Testis (tissue), 2 donors: ENCODE measurements at regions not wholly inside any gene's neighbourhood (a gene's known extent, or its start where the extent isn't known, plus 50 kb on each side); places are given as distances from the start of the nearest gene placed in this dataset.

Experiments
- DNase-seq: peaks from one replicate; pipeline ENCODE4 v3.0.0-alpha.2; 2019
- H3K27ac ChIP-seq, 2 donors: fragments of 200-600 bp; sonication (generic); one replicate each; pipeline ENCODE4 v1.5.1; 2019
- H3K27me3 ChIP-seq: fragments of 200-600 bp; sonication (generic); one replicate; pipeline ENCODE4 v1.5.1; 2019
- H3K36me3 ChIP-seq: fragments of 200-600 bp; sonication (generic); one replicate; pipeline ENCODE4 v1.5.1; 2017; ENCODE audit warnings: low read depth; ENCODE audit errors: missing control alignments
- H3K4me1 ChIP-seq: fragments of 200-600 bp; sonication (generic); one replicate; pipeline ENCODE4 v1.5.1; 2019
- H3K4me3 ChIP-seq, 2 donors: fragments of 200-600 bp; sonication (generic); one replicate each; pipeline ENCODE4 v1.5.1; 2017 to 2019
- H3K9me3 ChIP-seq: fragments of 200-600 bp; sonication (generic); one replicate; pipeline ENCODE4 v1.5.1; 2017
- CTCF ChIP-seq, 3 experiments: fragments of 450-650 bp in 2 of 3; fragments of 200-600 bp in 1 of 3; sonication (generic) in 1 of 3; IDR thresholded peaks; one replicate each; pipeline ENCODE4 v1.5.1; 2016 to 2019; ENCODE audit warnings: antibody characterized with exemption in 3 of 3, mild to moderate bottlenecking in 2 of 3, moderate library complexity in 1 of 3
- POLR2A ChIP-seq: fragments of 450-650 bp; IDR thresholded peaks from one replicate; pipeline ENCODE4 v1.6.1; 2017; ENCODE audit warnings: antibody characterized with exemption, mild to moderate bottlenecking, moderate library complexity
- WGBS, 2 donors: methylation state at CpG; one replicate each; pipeline ENCODE4 v1.1.5; 2018; 5-methylcytosine and 5-hydroxymethylcytosine counted together
- intact Hi-C: fragments of 100-400 bp; cut with DNase I; formaldehyde crosslinking; loops from one replicate; pipeline ENCODE4 v1.15.1; 2023; ENCODE audit warnings: low total_unique reads

- H3K4me3 ChIP-seq = no peak overlapping the region
- intact Hi-C loops = no loop called here
- H3K36me3 ChIP-seq = no peaks in the 10 kb centered on the region
- WGBS, 2 donors = 91 to 92% methylated on average over 4 of the region's 4 CpGs
- no peaks in the 10 kb centered on the region for H3K27me3 ChIP-seq
- TF ChIP-seq POLR2A = no peak
- no peak for TF ChIP-seq CTCF (IDR thresholded peaks at IDR 0.05)
- no peak for DNase-seq
- no peaks in the 10 kb centered on the region for H3K9me3 ChIP-seq
- H3K27ac ChIP-seq = no peak overlapping the region
- H3K4me1 ChIP-seq = no peaks in the 10 kb centered on the region
Measured at GRCh38 chr4:187552781-187553180, 442.8 kb upstream of the ZFP42 start.

- Histone ChIP-seq H3K4me3 (no peak overlapping the region), H3K27me3 (no peaks in the 10 kb centered on the region), H3K27ac (no peak overlapping the region), H3K9me3 (no peaks in the 10 kb centered on the region), H3K4me1 (no peaks in the 10 kb centered on the region), H3K36me3 (no peaks in the 10 kb centered on the region)
- DNase-seq = no peak
- TF ChIP-seq POLR2A = no peak
- no peak for TF ChIP-seq CTCF (IDR thresholded peaks at IDR 0.05)
- intact Hi-C loops = no loop called here
Measured at GRCh38 chr4:187555174-187555573, 440.4 kb upstream of the ZFP42 start.

- no peak overlapping the region for H3K4me3 ChIP-seq
- 0 to 56% methylated on average over 1 of the region's 1 CpG for whole genome bisulfite sequencing, 2 donors
- no peaks in the 10 kb centered on the region for H3K27me3 ChIP-seq
- DNase-seq = no peak
- no peaks in the 10 kb centered on the region for H3K4me1 ChIP-seq
- no peaks in the 10 kb centered on the region for H3K36me3 ChIP-seq
- TF ChIP-seq CTCF (IDR thresholded peaks at IDR 0.05) (no peak), POLR2A (no peak)
- intact Hi-C loops = no loop called here
- H3K9me3 ChIP-seq = no peaks in the 10 kb centered on the region
- no peak overlapping the region for H3K27ac ChIP-seq
Measured at GRCh38 chr4:187558391-187558790, 437.2 kb upstream of the ZFP42 start.

- intact Hi-C loops = no loop called here
- no peaks in the 10 kb centered on the region for H3K36me3 ChIP-seq
- no peak overlapping the region for H3K4me3 ChIP-seq
- no peaks in the 10 kb centered on the region for H3K9me3 ChIP-seq
- H3K27ac ChIP-seq = no peak overlapping the region
- no peaks in the 10 kb centered on the region for H3K27me3 ChIP-seq
- no peaks in the 10 kb centered on the region for H3K4me1 ChIP-seq
- TF ChIP-seq CTCF (IDR thresholded peaks at IDR 0.05) (no peak), POLR2A (no peak)
- 79 to 85% methylated on average over 7 of the region's 7 CpGs for WGBS, 2 donors
- DNase-seq = no peak
Measured at GRCh38 chr4:187562345-187562744, 433.2 kb upstream of the ZFP42 start.

GRCh38 chr4:187565416-187565815 is 430.2 kb upstream of the ZFP42 start:
- no peaks in the 10 kb centered on the region for H3K4me1 ChIP-seq
- H3K9me3 ChIP-seq = no peaks in the 10 kb centered on the region
- no peak overlapping the region for H3K4me3 ChIP-seq
- DNase-seq = no peak
- H3K27ac ChIP-seq = no peak overlapping the region
- intact Hi-C loops = no loop called here
- 82 to 90% methylated on average over 11 of the region's 11 CpGs for WGBS, 2 donors
- no peak for TF ChIP-seq POLR2A
- TF ChIP-seq CTCF (IDR thresholded peaks at IDR 0.05) = no peak
- H3K36me3 ChIP-seq = no peaks in the 10 kb centered on the region
- no peaks in the 10 kb centered on the region for H3K27me3 ChIP-seq
